Astrocyte of the hippocampus (primary cell): ENCODE measurements at regions not wholly inside any gene's neighbourhood (a gene's known extent, or its start where the extent isn't known, plus 50 kb on each side); places are given as distances from the start of the nearest gene placed in this dataset.

Source experiments
- DNase-seq: peaks from one replicate; pipeline ENCODE4 v3.0.0; 2011; ENCODE audit warnings: low read depth, low spot score

GRCh38 chr10:83863283-83863966 is 275.9 kb upstream of the GHITM start:
- DNase-seq, result no peak

- DNase-seq, result no peak
Measured at GRCh38 chr10:83869898-83870297, 269.4 kb upstream of the GHITM start.

- peak; percentile 87 for DNase-seq
Measured at GRCh38 chr10:83871187-83872081, 267.9 kb upstream of the GHITM start.

DNA sequence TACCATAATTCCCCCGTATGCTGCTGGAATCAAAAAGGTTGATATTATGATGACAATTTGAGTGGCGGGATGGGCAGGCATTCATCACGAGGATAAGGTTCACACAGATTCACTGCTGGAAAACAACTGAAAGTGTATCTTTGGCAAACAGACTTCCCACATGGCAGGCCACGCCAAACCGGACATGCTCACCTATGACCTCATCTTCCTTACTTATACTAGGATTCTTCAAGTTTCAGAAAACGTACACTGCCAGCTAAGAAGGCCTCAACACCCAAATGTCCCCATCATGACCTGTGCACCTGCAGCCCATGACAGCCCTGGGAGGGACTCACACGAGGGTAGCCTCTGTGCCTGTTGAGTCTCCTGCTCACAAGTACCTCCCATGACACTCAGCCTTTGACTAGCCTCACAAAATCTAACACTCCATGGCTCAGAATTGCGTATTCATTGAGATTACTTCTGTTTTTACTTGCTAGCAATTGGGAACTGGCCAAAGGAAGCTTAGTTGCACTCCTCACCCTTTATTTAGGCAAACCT is 259.0 kb upstream of the GHITM start:
- no peak for DNase-seq

GRCh38 chr10:83881661-83882060 is 257.6 kb upstream of the GHITM start:
- peak; percentile 88 for DNase-seq

- DNase-seq, result peak; percentile 9
Measured at GRCh38 chr10:83886871-83887270, 252.4 kb upstream of the GHITM start.

DNA sequence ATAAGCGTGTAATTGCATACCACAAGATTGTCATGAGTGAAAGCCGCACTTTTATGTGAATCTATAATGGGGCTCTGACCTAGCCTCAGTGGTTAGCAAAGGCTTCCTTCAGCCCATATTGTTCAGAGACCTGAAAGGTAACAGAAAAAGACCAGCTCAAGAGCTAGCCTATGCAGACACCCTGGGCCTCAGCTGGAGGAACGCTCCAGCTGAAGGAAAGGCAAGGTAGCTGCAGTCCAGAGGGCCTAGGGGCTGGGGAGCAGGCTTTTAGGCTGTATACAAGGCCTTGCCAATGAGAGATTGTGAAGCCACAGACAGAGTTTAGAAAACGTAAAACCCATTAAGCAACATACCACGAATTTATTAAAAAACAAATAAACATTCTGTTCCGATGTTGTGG is 246.6 kb upstream of the GHITM start:
- no peak for DNase-seq

DNA sequence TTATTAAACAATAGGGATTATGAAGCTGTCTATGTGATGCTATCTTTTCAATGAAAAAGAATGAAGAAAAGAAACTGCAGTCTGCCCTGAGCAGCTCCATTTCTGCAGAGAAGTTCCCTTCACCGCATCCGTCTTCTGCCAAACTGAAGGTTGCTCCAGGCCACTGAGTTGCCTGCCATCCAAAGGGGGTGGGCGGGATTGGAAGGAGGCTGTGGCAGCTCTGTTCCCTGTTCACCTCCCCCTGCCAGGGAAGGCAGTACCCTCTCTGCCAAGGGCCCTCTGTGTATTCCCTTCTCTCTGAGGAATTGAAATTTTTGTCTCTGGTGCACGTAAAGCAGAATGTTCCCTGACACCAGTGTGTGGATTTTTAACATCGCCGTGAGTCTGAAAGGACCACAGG is 243.1 kb upstream of the GHITM start:
- no peak for DNase-seq

GRCh38 chr10:83897626-83898025 is 241.7 kb upstream of the GHITM start:
- no peak for DNase-seq

- no peak for DNase-seq
Measured at GRCh38 chr10:83908506-83908905, 230.8 kb upstream of the GHITM start.

DNA sequence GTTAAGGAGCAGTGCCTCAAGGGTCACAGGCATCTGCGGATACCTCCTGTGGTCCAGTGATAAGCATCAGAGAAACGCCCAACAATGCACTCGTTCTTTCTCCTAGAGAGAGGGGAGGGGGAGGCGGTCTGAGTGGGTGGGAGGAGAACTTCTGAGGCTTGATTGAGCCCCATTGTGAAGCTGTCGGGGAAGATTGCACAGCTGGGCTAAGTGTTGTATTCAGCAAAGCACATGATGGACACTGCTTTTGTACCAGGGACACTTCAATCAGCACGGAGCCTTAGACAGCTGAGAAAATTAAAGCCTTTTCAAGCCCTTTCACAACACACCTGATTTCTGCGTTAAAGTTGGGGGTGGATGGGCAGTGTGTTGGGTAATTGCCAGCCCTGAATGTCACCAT is 230.3 kb upstream of the GHITM start:
- DNase-seq, result no peak

DNA sequence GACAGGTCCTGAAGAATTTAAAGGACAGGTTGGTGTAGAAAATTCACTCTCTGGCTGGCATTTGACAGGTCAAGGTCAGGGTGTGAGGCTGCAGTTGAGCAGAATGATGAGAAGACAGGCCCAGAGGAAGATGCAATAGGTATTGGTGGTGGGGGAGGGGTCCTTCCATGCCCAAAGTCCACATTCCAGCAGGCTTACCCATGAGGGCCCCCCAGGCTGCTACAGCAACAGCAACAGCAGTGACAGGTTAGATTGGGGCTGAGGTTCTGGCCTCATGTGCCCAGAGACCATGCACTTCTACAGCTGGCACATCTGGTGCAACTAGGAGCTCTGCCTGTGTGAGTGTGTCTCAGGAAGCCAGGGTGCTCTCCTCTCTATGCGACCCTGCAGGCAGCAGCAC is 223.5 kb upstream of the GHITM start:
- DNase-seq, result no peak

DNA sequence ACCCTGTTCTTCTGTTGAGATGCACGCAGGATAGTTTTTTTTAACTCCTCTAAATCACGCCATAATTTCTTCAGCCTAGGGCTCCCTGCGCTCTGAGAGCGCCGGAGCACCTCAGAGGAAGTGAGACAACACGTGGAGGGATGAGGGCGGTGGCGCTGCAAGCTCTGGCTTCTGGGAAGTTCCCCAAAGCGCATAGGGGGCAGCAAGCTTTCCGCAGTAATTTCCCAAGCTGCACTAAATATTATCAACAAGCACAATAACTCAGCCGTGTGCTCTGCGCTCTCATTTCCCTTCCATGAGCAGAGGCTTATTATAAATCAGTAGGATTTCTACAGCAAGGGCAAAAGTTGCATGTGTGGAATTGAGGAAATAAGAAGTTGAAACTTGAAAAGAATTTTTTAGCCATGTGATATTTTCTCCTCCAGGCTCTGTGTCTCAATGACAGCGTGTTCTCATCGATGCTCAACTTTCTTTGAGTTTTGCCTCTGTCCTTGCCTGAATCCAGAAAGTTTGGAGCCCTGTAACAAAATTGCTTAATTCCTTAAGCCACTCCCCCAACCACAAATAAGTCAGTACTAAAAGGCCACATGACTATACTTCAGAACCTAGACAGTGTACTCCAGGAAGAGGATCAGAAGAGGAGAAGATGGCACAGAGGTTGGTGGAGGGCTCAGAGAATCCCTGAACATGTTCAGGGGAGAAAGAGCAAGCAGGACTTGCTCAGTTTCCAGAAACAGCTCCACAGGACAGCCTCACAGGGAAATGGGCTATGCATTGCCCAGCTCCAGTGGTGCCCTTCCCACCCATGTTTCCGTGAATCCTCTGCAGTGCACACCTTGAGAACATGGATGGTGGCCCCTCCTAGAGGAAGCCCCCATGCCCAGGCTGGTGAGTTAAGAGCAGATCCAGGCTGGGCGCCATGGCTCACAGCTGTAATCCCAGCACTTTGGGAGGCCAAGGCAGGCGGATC is 221.5 kb upstream of the GHITM start:
- no peak for DNase-seq

DNA sequence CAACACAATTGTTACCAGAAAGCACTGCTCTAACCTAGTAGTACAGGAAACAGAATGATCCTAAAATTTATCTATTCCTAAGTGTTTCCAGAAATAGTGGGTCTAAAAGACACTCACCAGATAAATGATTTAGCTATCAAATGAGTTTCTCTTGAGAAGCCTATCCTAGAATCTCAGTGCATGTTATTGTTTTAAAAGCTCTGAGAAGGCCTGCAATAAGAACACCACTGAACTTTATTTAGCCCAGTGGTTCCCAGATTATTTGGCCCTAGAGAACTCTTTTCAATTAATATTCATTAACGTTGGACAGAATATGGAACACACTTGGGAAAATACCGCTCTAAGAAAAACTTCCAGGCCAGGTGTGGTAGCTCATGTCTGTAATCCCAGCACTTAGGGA is 220.1 kb upstream of the GHITM start:
- DNase-seq, result no peak

GRCh38 chr10:83921984-83922860 is 217.1 kb upstream of the GHITM start:
- no peak for DNase-seq

DNA sequence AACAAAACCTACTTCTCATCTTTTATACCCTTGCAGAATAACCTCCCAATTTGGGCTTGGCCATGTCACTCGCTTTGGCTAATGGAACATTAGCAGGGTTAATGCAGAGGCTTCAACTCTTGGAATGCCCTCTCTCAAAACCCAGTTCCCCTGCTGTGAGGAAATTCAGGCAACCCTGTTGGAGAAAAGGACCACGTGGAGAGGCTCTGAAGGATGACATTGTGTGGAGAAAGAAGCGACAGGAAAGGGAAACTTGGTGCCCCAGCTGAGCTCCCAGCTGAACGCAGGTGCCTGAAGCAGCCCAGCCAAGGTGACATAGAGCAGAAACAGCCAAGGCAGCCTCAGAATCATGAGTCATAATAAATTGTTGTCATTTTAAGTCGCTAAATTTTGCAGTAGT is 214.2 kb upstream of the GHITM start:
- DNase-seq, result no peak

DNA sequence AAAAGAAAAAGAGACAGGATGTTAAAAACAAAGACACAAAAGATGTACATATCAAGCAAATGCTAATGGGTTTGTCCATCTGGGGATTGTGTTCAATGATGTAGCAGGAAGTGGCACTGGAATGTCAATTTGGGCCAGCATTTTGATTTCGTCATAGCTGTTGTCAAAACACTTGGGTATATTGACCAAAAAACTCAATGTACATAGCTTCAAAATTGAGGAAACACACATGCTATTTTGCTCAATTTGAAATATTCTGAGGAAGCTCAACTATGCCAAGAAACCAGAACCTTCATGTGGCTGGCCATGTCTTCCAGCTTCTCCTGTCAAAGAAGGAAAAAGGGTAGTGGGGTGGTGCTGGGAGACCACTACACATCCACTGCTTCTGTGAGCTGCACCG is 212.7 kb upstream of the GHITM start:
- no peak for DNase-seq

GRCh38 chr10:83927166-83927565 is 212.1 kb upstream of the GHITM start:
- no peak for DNase-seq

- DNase-seq, result no peak
Measured at GRCh38 chr10:83929399-83929798, 209.9 kb upstream of the GHITM start.

DNA sequence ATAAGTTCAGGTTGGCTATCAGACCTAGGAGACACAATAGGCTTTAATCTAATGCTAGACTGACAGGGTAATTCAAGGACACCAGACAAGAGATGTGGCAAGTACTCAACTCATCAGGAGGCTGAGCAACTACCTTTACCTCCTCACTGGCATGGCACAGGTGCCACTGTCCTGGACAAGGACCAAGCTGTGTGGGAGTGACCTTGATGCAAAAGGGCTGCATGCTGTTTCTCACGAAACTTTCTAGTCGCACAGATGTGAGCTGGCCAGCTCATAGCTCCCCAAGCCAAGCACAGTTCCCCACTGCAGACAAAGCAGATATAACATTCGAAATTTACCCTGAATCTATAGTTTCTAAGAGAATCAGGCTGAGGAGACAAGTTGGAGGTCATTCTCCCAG is 207.6 kb upstream of the GHITM start:
- DNase-seq, result no peak

DNA sequence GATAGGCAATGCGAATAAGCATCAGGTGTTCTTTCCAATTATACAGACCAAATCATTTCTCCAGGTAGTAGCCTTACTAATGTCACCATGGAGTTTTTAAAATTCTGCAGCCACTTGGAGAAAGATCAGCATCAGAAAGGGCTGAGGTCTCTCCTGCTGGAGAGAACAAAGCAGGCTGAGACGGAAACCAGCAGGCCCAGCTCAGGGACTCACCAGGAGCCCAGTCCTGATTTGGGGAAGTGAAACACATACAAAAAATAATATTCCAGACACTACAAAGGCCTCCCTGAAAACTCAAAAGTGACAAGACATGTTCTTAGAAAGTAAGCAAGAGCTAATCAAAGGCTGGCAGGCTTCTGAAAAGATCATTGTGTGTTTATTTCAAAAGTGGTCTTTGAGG is 207.1 kb upstream of the GHITM start:
- DNase-seq, result no peak
